ENCODE measurements at regions not wholly inside any gene's neighbourhood (a gene's known extent, or its start where the extent isn't known, plus 50 kb on each side); places are given as distances from the start of the nearest gene placed in this dataset.

- Histone ChIP-seq H3K27me3 (ENCODE audit: control insufficient read depth, insufficient read depth, low read length) (no peaks in the 10 kb centered on the region), H3K4me3 (ENCODE audit: low read depth in 2 of 2, low read length in 2 of 2) (no peak overlapping the region), H3K36me3 (ENCODE audit: control insufficient read depth, insufficient read depth, low read length) (no peaks in the 10 kb centered on the region), H3K4me1 (ENCODE audit: control insufficient read depth, insufficient read depth, low read length) (no peaks in the 10 kb centered on the region), H3K27ac (ENCODE audit: low read length) (no peak overlapping the region), H3K9me3 (ENCODE audit: control insufficient read depth, insufficient read depth, low read depth, low read length) (no peaks in the 10 kb centered on the region)
- CTCF ChIA-PET: no interaction called here
- in situ Hi-C loops (cut with HindIII; ENCODE audit: low pct_unique_long_range_greater_than_20kb, low sequenced_read_pairs): no loop called here
- BruUV-seq (replicated peaks): no TSS peak
- POLR2A ChIA-PET: no interaction called here
- intact Hi-C loops (cut with micrococcal nuclease; ENCODE audit: unreplicated experiment): no loop called here
- TF ChIP-seq SIN3A (IDR thresholded peaks at IDR 0.05; ENCODE audit: borderline replicate concordance, insufficient read depth, low read depth, low read length): no peak
- TF ChIP-seq REST (IDR thresholded peaks at IDR 0.05; ENCODE audit: insufficient read depth in 1 of 2, low read depth in 2 of 2, low read length in 1 of 2): no peak
- TF ChIP-seq CTCF (IDR thresholded peaks at IDR 0.05): no peak
- TF ChIP-seq TCF7L2 (IDR thresholded peaks at IDR 0.05; ENCODE audit: low read depth, low read length): no peak
- no peak for TF ChIP-seq POLR2AphosphoS5 (IDR thresholded peaks at IDR 0.05; ENCODE audit: low read depth, low read length)
- no peak for DNase-seq (ENCODE audit: low read depth, low spot score)
- ATAC-seq: no peak
Measured at GRCh38 chr6:71224011-71224410, 64.6 kb upstream of the OGFRL1 start.

DNA sequence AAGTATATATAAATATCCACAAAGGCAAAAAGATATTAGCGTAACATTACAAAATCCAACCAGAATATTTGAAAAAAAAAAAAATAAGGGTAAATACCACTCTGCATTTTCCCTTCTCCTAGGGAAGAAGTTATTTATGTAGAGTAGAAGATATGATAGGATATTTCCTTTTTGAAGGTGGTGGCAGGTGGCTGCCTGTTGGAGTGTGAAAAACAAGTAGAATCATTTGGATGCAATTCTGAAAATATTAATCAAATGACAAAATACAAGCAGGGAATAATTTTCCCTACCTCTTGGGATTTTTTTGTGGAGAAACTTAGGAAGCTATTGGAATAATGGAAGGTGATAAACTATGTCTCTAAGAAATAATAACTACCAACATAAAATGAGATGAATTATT lies 62.5 kb upstream of the OGFRL1 start:
- Histone ChIP-seq H3K27ac (ENCODE audit: low read length) (no peak overlapping the region), H3K36me3 (ENCODE audit: control insufficient read depth, insufficient read depth, low read length) (no peaks in the 10 kb centered on the region), H3K4me1 (ENCODE audit: control insufficient read depth, insufficient read depth, low read length) (no peaks in the 10 kb centered on the region), H3K27me3 (ENCODE audit: control insufficient read depth, insufficient read depth, low read length) (no peaks in the 10 kb centered on the region), H3K4me3 (ENCODE audit: low read depth in 2 of 2, low read length in 2 of 2) (no peak overlapping the region), H3K9me3 (ENCODE audit: control insufficient read depth, insufficient read depth, low read depth, low read length) (no peaks in the 10 kb centered on the region)
- in situ Hi-C loops (cut with HindIII; ENCODE audit: low pct_unique_long_range_greater_than_20kb, low sequenced_read_pairs) (no loop called here), intact Hi-C loops (cut with micrococcal nuclease; ENCODE audit: unreplicated experiment) (no loop called here)
- no peak for TF ChIP-seq POLR2AphosphoS5 (IDR thresholded peaks at IDR 0.05; ENCODE audit: low read depth, low read length)
- TF ChIP-seq REST (IDR thresholded peaks at IDR 0.05; ENCODE audit: insufficient read depth in 1 of 2, low read depth in 2 of 2, low read length in 1 of 2): no peak
- TF ChIP-seq TCF7L2 (IDR thresholded peaks at IDR 0.05; ENCODE audit: low read depth, low read length): no peak
- TF ChIP-seq CTCF (IDR thresholded peaks at IDR 0.05): no peak
- no peak for TF ChIP-seq SIN3A (IDR thresholded peaks at IDR 0.05; ENCODE audit: borderline replicate concordance, insufficient read depth, low read depth, low read length)
- POLR2A ChIA-PET: interaction anchor here (0.5 kb wide), 1 partner anchor 861 kb away, joined by 3 read pairs; no protein-coding TSS in a partner anchor
- no peak for DNase-seq (ENCODE audit: low read depth, low spot score)
- CTCF ChIA-PET: no interaction called here
- no TSS peak for BruUV-seq (replicated peaks)
- no peak for ATAC-seq
